ENCODE measurements at regions not wholly inside any gene's neighbourhood (a gene's known extent, or its start where the extent isn't known, plus 50 kb on each side); places are given as distances from the start of the nearest gene placed in this dataset.

GRCh38 chr1:29901624-29902325, 665.5 kb downstream of the PTPRU start:
- no peak for DNase-seq

- no peak for DNase-seq
These were observed 664.4 kb downstream of the PTPRU start for GRCh38 chr1:29900712-29901111.

- no peak for DNase-seq
These were observed 663.9 kb downstream of the PTPRU start for GRCh38 chr1:29900104-29900679.

- DNase-seq = no peak
These were observed 660.7 kb downstream of the PTPRU start for GRCh38 chr1:29896791-29897714.

- DNase-seq = no peak
These were observed 660.0 kb downstream of the PTPRU start for GRCh38 chr1:29896300-29896699.

- DNase-seq = no peak
These were observed 658.9 kb downstream of the PTPRU start for GRCh38 chr1:29895201-29895600.

GRCh38 chr1:29894311-29894710, 658.0 kb downstream of the PTPRU start:
- no peak for DNase-seq

GRCh38 chr1:29893806-29894205, 657.5 kb downstream of the PTPRU start:
- DNase-seq = no peak

- DNase-seq = no peak
These were observed 656.9 kb downstream of the PTPRU start for GRCh38 chr1:29893046-29893723.

- DNase-seq = no peak
These were observed 655.9 kb downstream of the PTPRU start for GRCh38 chr1:29892247-29892646.

- DNase-seq = no peak
These were observed 654.1 kb downstream of the PTPRU start for GRCh38 chr1:29890201-29890959.

GRCh38 chr1:29889776-29890175, 653.5 kb downstream of the PTPRU start:
- DNase-seq = no peak

- DNase-seq = no peak
These were observed 648.4 kb downstream of the PTPRU start for GRCh38 chr1:29884740-29885139.

- DNase-seq = no peak
These were observed 647.7 kb downstream of the PTPRU start for GRCh38 chr1:29883986-29884385.

GRCh38 chr1:29883411-29883832, 647.1 kb downstream of the PTPRU start:
- no peak for DNase-seq

- no peak for DNase-seq
These were observed 644.2 kb downstream of the PTPRU start for GRCh38 chr1:29880556-29880955.

- no peak for DNase-seq
These were observed 642.9 kb downstream of the PTPRU start for GRCh38 chr1:29879217-29879616.

GRCh38 chr1:29878501-29878900, 642.2 kb downstream of the PTPRU start:
- no peak for DNase-seq

- DNase-seq = no peak
These were observed 640.6 kb downstream of the PTPRU start for GRCh38 chr1:29876902-29877301.

- no peak for DNase-seq
These were observed 640.1 kb downstream of the PTPRU start for GRCh38 chr1:29876441-29876840.

GRCh38 chr1:29875557-29876028, 639.3 kb downstream of the PTPRU start:
- DNase-seq = no peak

- DNase-seq = no peak
These were observed 634.3 kb downstream of the PTPRU start for GRCh38 chr1:29870621-29871020.
